ENCODE measurements at regions not wholly inside any gene's neighbourhood (a gene's known extent, or its start where the extent isn't known, plus 50 kb on each side); places are given as distances from the start of the nearest gene placed in this dataset.

- intact Hi-C loops (cut with micrococcal nuclease) = no loop called here
- no peak overlapping the region for H3K4me3 ChIP-seq
- TF ChIP-seq CTCF (IDR thresholded peaks at IDR 0.05; ENCODE audit: borderline replicate concordance) = no peak
- peaks cover 6% of the 10 kb centered on the region for H3K9me3 ChIP-seq (replicated peaks)
- no peaks in the 10 kb centered on the region for H3K27me3 ChIP-seq (ENCODE audit: low read depth)
- DNase-seq = no peak
- H3K27ac ChIP-seq (replicated peaks) = no peak overlapping the region
- no peaks in the 10 kb centered on the region for H3K36me3 ChIP-seq
- peaks cover 3% of the 10 kb centered on the region for H3K4me1 ChIP-seq
Measured at GRCh38 chr5:31091501-31091900, 102.0 kb upstream of the CDH6 start.

GRCh38 chr5:31090467-31090866 is 103.0 kb upstream of the CDH6 start:
- no peak for TF ChIP-seq CTCF (IDR thresholded peaks at IDR 0.05; ENCODE audit: borderline replicate concordance)
- intact Hi-C loops (cut with micrococcal nuclease) = no loop called here

GRCh38 chr5:31086839-31087415 is 106.6 kb upstream of the CDH6 start:
- Histone ChIP-seq H3K27ac (replicated peaks) (no peak overlapping the region), H3K36me3 (no peaks in the 10 kb centered on the region), H3K4me1 (no peaks in the 10 kb centered on the region), H3K27me3 (ENCODE audit: low read depth) (no peaks in the 10 kb centered on the region), H3K9me3 (replicated peaks) (no peaks in the 10 kb centered on the region), H3K4me3 (no peak overlapping the region)
- no peak for DNase-seq
- TF ChIP-seq CTCF (IDR thresholded peaks at IDR 0.05; ENCODE audit: borderline replicate concordance) = no peak
- intact Hi-C loops (cut with micrococcal nuclease) = no loop called here

More at GRCh38 chr5:31090467-31090866, 103.0 kb upstream of the CDH6 start:
- Histone ChIP-seq H3K4me3 (no peak overlapping the region), H3K4me1 (no peaks in the 10 kb centered on the region), H3K9me3 (replicated peaks) (peaks cover 6% of the 10 kb centered on the region), H3K36me3 (no peaks in the 10 kb centered on the region), H3K27me3 (ENCODE audit: low read depth) (no peaks in the 10 kb centered on the region), H3K27ac (replicated peaks) (no peak overlapping the region)
- DNase-seq = no peak

- H3K4me3 ChIP-seq = no peak overlapping the region
- H3K9me3 ChIP-seq (replicated peaks) = no peaks in the 10 kb centered on the region
- no peak overlapping the region for H3K27ac ChIP-seq (replicated peaks)
- no peaks in the 10 kb centered on the region for H3K27me3 ChIP-seq (ENCODE audit: low read depth)
- H3K36me3 ChIP-seq = no peaks in the 10 kb centered on the region
- no peak for TF ChIP-seq CTCF (IDR thresholded peaks at IDR 0.05; ENCODE audit: borderline replicate concordance)
- intact Hi-C loops (cut with micrococcal nuclease) = no loop called here
- no peak for DNase-seq
- no peaks in the 10 kb centered on the region for H3K4me1 ChIP-seq
Measured at GRCh38 chr5:31084871-31085270, 108.6 kb upstream of the CDH6 start.

- Histone ChIP-seq H3K9me3 (replicated peaks) (no peaks in the 10 kb centered on the region), H3K36me3 (no peaks in the 10 kb centered on the region), H3K27ac (replicated peaks) (no peak overlapping the region), H3K4me3 (no peak overlapping the region), H3K4me1 (peaks cover 8% of the 10 kb centered on the region), H3K27me3 (ENCODE audit: low read depth) (no peaks in the 10 kb centered on the region)
- intact Hi-C loops (cut with micrococcal nuclease) = no loop called here
- no peak for DNase-seq
- TF ChIP-seq CTCF (IDR thresholded peaks at IDR 0.05; ENCODE audit: borderline replicate concordance) = no peak
Measured at GRCh38 chr5:31083364-31083763, 110.1 kb upstream of the CDH6 start.

Measured in left ventricle myocardium inferior (tissue), 1 donor.